HepG2 (cell line): ENCODE measurements at regions not wholly inside any gene's neighbourhood (a gene's known extent, or its start where the extent isn't known, plus 50 kb on each side); places are given as distances from the start of the nearest gene placed in this dataset.

Experiments used
- BCL6 ChIP-seq: IDR thresholded peaks from 2 replicates; pipeline ENCODE4 v1.6.1; 2016; ENCODE audit warnings: missing genetic modification reagents, missing compliant biosample characterization
- CTCF ChIP-seq: sonication (generic); formaldehyde crosslinking; IDR thresholded peaks from 2 replicates; pipeline ENCODE4 v1.5.0; 2020; ENCODE audit warnings: mild to moderate bottlenecking, missing genetic modification reagents, moderate library complexity
- HCFC1 ChIP-seq: fragments of 150-350 bp; IDR thresholded peaks from 2 replicates; pipeline ENCODE4 v1.6.1; 2014; ENCODE audit warnings: low read depth, low read length
- KLF12 ChIP-seq: sonication (generic); formaldehyde crosslinking; IDR thresholded peaks from 2 replicates; pipeline ENCODE4 v1.4.0; 2020; ENCODE audit warnings: missing genetic modification reagents, borderline replicate concordance
- LRRFIP1 ChIP-seq: sonication (generic); formaldehyde crosslinking; conservative IDR thresholded peaks from 2 replicates; pipeline ENCODE4 v1.4.0; 2020; ENCODE audit warnings: missing genetic modification reagents
- RAD21 ChIP-seq: fragments of 450-650 bp; formaldehyde crosslinking; IDR thresholded peaks from 2 replicates; pipeline ENCODE4 v1.5.0; 2020; ENCODE audit warnings: mild to moderate bottlenecking
- RFX3 ChIP-seq: IDR thresholded peaks from 2 replicates; pipeline ENCODE4 v1.6.1; 2016; ENCODE audit warnings: missing biosample characterization, missing genetic modification reagents
- RXRA ChIP-seq: sonication (generic); formaldehyde crosslinking; IDR thresholded peaks from 2 replicates; pipeline ENCODE4 v1.5.1; 2020; ENCODE audit warnings: missing genetic modification reagents
- SMAD3 ChIP-seq: sonication (generic); formaldehyde crosslinking; IDR thresholded peaks from 2 replicates; pipeline ENCODE4 v1.4.0; 2020; ENCODE audit warnings: missing genetic modification reagents
- TBL1XR1 ChIP-seq: fragments of 150-350 bp; IDR thresholded peaks from 2 replicates; pipeline ENCODE4 v1.6.1; 2014; ENCODE audit warnings: borderline replicate concordance, low read length; ENCODE audit not compliant: partially characterized antibody
- ZNF766 ChIP-seq: sonication (generic); formaldehyde crosslinking; IDR thresholded peaks from 2 replicates; pipeline ENCODE4 v1.5.0; 2020; ENCODE audit warnings: missing genetic modification reagents, borderline replicate concordance

GRCh38 chr4:189206953-189207352 is 733.7 kb upstream of the FRG1 start:
- TF ChIP-seq RFX3 (CRISPR knock-in tag) = no peak
- no peak for TF ChIP-seq ZNF766 (CRISPR knock-in tag)
- no peak for TF ChIP-seq RXRA (CRISPR knock-in tag)
- no peak for TF ChIP-seq TBL1XR1
- no peak for TF ChIP-seq RAD21 (CRISPR knock-in tag)
- TF ChIP-seq HCFC1 = no peak
- TF ChIP-seq BCL6 (CRISPR knock-in tag) = no peak
- TF ChIP-seq KLF12 (CRISPR knock-in tag) = no peak
- no peak for TF ChIP-seq LRRFIP1 (CRISPR knock-in tag)
- TF ChIP-seq SMAD3 (CRISPR knock-in tag) = no peak
- TF ChIP-seq CTCF (CRISPR knock-in tag) = no peak
